ENCODE measurements at regions not wholly inside any gene's neighbourhood (a gene's known extent, or its start where the extent isn't known, plus 50 kb on each side); places are given as distances from the start of the nearest gene placed in this dataset.
"Not testable (repeated sequence)": the region's sequence is repeated elsewhere in the genome, so short reads cannot be mapped to it uniquely, and the experiment has no call there.

- Histone ChIP-seq H3K36me3 (ENCODE audit: control insufficient read depth in 2 of 2, extremely low read depth in 1 of 2, insufficient read depth in 2 of 2, low read length in 2 of 2) (no peaks in the 10 kb centered on the region), H3K9ac (ENCODE audit: control insufficient read depth, extremely low read depth, insufficient read depth, low read length) (no peak overlapping the region), H3K4me1 (ENCODE audit: control insufficient read depth, extremely low read depth, insufficient read depth, low read length) (no peaks in the 10 kb centered on the region), H3K4me3 (ENCODE audit: control insufficient read depth in 2 of 3, extremely low read depth in 1 of 3, insufficient read depth in 2 of 3, low read depth in 1 of 3, low read length in 3 of 3) (no peak overlapping the region), H3K27ac (ENCODE audit: control insufficient read depth, insufficient read depth, low read length) (no peak overlapping the region), H3K9me3 (ENCODE audit: control insufficient read depth, low read depth, low read length) (no peaks in the 10 kb centered on the region), H3K79me2 (ENCODE audit: control insufficient read depth, insufficient read depth, low read length) (no peaks in the 10 kb centered on the region), H2AFZ (ENCODE audit: control insufficient read depth, low read length) (no peak overlapping the region), H3K4me2 (ENCODE audit: control insufficient read depth, extremely low read depth, insufficient read depth, low read depth, low read length) (no peak overlapping the region), H3K27me3 (ENCODE audit: control insufficient read depth, extremely low read depth, insufficient read depth, low read length) (no peaks in the 10 kb centered on the region), H3K9me1 (ENCODE audit: control insufficient read depth, extremely low read depth, insufficient read depth, low read length) (no peaks in the 10 kb centered on the region), H4K20me1 (ENCODE audit: control insufficient read depth, extremely low read depth, insufficient read depth, low read length) (no peaks in the 10 kb centered on the region)
- dilution Hi-C loops (cut with MboI; ENCODE audit: extremely low pct_ligation_motif_present, low sequenced_read_pairs), result no loop called here
- no peak for DNase-seq (ENCODE audit: low read depth, low spot score)
- no peak for FAIRE-seq
- TF ChIP-seq CTCF (optimal IDR thresholded peaks at IDR 0.05 in 1 of 3, IDR thresholded peaks at IDR 0.05 in 1 of 3, conservative IDR thresholded peaks at IDR 0.05 in 1 of 3; ENCODE audit: extremely low read depth in 1 of 3, insufficient read depth in 2 of 3, low read length in 3 of 3) (no peak), EZH2 (IDR thresholded peaks at IDR 0.05; ENCODE audit: low read length) (no peak)
Measured at GRCh38 chr6:5878792-5879191, 127.9 kb downstream of the NRN1 start.

GRCh38 chr6:5876076-5876475 is 130.6 kb downstream of the NRN1 start:
- H3K9me1 ChIP-seq (ENCODE audit: control insufficient read depth, extremely low read depth, insufficient read depth, low read length), result no peaks in the 10 kb centered on the region
- H3K9ac ChIP-seq (ENCODE audit: control insufficient read depth, extremely low read depth, insufficient read depth, low read length), result no peak overlapping the region
- no peak for DNase-seq (ENCODE audit: low read depth, low spot score)
- no peak overlapping the region for H2AFZ ChIP-seq (ENCODE audit: control insufficient read depth, low read length)
- dilution Hi-C loops (cut with MboI; ENCODE audit: extremely low pct_ligation_motif_present, low sequenced_read_pairs), result no loop called here
- H3K27ac ChIP-seq (ENCODE audit: control insufficient read depth, insufficient read depth, low read length), result no peak overlapping the region
- TF ChIP-seq CTCF (optimal IDR thresholded peaks at IDR 0.05 in 1 of 3, IDR thresholded peaks at IDR 0.05 in 1 of 3, conservative IDR thresholded peaks at IDR 0.05 in 1 of 3; ENCODE audit: extremely low read depth in 1 of 3, insufficient read depth in 2 of 3, low read length in 3 of 3) (no peak), EZH2 (IDR thresholded peaks at IDR 0.05; ENCODE audit: low read length) (no peak)
- no peaks in the 10 kb centered on the region for H3K4me1 ChIP-seq (ENCODE audit: control insufficient read depth, extremely low read depth, insufficient read depth, low read length)
- H3K4me2 ChIP-seq (ENCODE audit: control insufficient read depth, extremely low read depth, insufficient read depth, low read depth, low read length), result no peak overlapping the region
- no peak for FAIRE-seq
- no peaks in the 10 kb centered on the region for H3K9me3 ChIP-seq (ENCODE audit: control insufficient read depth, low read depth, low read length)
- no peak overlapping the region for H3K4me3 ChIP-seq (ENCODE audit: control insufficient read depth in 2 of 3, extremely low read depth in 1 of 3, insufficient read depth in 2 of 3, low read depth in 1 of 3, low read length in 3 of 3)
- H3K27me3 ChIP-seq (ENCODE audit: control insufficient read depth, extremely low read depth, insufficient read depth, low read length), result no peaks in the 10 kb centered on the region
- H3K79me2 ChIP-seq (ENCODE audit: control insufficient read depth, insufficient read depth, low read length), result no peaks in the 10 kb centered on the region
- no peaks in the 10 kb centered on the region for H3K36me3 ChIP-seq (ENCODE audit: control insufficient read depth in 2 of 2, extremely low read depth in 1 of 2, insufficient read depth in 2 of 2, low read length in 2 of 2)
- no peaks in the 10 kb centered on the region for H4K20me1 ChIP-seq (ENCODE audit: control insufficient read depth, extremely low read depth, insufficient read depth, low read length)

- dilution Hi-C loops (cut with MboI; ENCODE audit: extremely low pct_ligation_motif_present, low sequenced_read_pairs); DNase-seq (ENCODE audit: low read depth, low spot score): not testable (repeated sequence)
Measured at GRCh38 chr6:5873976-5874375, 132.7 kb downstream of the NRN1 start.

More at GRCh38 chr6:5873976-5874375, 132.7 kb downstream of the NRN1 start:
- H3K9me1 ChIP-seq (ENCODE audit: control insufficient read depth, extremely low read depth, insufficient read depth, low read length); H2AFZ ChIP-seq (ENCODE audit: control insufficient read depth, low read length); H3K4me3 ChIP-seq (ENCODE audit: control insufficient read depth in 2 of 3, extremely low read depth in 1 of 3, insufficient read depth in 2 of 3, low read depth in 1 of 3, low read length in 3 of 3); H3K4me2 ChIP-seq (ENCODE audit: control insufficient read depth, extremely low read depth, insufficient read depth, low read depth, low read length); H3K36me3 ChIP-seq (ENCODE audit: control insufficient read depth in 2 of 2, extremely low read depth in 1 of 2, insufficient read depth in 2 of 2, low read length in 2 of 2); H4K20me1 ChIP-seq (ENCODE audit: control insufficient read depth, extremely low read depth, insufficient read depth, low read length); FAIRE-seq; H3K27me3 ChIP-seq (ENCODE audit: control insufficient read depth, extremely low read depth, insufficient read depth, low read length); H3K4me1 ChIP-seq (ENCODE audit: control insufficient read depth, extremely low read depth, insufficient read depth, low read length); H3K79me2 ChIP-seq (ENCODE audit: control insufficient read depth, insufficient read depth, low read length); H3K9me3 ChIP-seq (ENCODE audit: control insufficient read depth, low read depth, low read length); H3K9ac ChIP-seq (ENCODE audit: control insufficient read depth, extremely low read depth, insufficient read depth, low read length); H3K27ac ChIP-seq (ENCODE audit: control insufficient read depth, insufficient read depth, low read length): not testable (repeated sequence)

Data from keratinocyte (primary cell).